ENCODE measurements at regions not wholly inside any gene's neighbourhood (a gene's known extent, or its start where the extent isn't known, plus 50 kb on each side); places are given as distances from the start of the nearest gene placed in this dataset.

DNA sequence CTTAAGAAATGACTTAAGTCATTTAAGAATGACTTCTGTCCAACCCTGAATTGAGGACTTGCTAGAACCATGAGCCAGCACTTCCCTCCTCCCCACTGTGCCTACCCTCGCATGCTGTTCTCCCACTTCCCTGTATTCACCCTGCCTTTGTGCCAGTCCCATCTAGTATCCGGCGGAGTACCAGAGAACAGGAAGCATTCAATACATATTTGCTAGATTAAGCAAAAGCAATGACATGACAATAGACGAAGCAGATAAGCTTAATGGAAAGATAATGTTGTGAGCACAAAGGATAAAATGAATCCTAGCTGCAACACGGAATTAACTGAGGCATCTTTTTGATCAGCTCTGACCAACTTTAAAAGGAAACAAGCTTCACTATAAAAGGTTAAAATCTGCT, 328.5 kb downstream of the TDRD15 start:
- DNase-seq, result no peak

- no peak for DNase-seq
Observed at GRCh38 chr2:21452678-21453077, 328.9 kb downstream of the TDRD15 start.

DNA sequence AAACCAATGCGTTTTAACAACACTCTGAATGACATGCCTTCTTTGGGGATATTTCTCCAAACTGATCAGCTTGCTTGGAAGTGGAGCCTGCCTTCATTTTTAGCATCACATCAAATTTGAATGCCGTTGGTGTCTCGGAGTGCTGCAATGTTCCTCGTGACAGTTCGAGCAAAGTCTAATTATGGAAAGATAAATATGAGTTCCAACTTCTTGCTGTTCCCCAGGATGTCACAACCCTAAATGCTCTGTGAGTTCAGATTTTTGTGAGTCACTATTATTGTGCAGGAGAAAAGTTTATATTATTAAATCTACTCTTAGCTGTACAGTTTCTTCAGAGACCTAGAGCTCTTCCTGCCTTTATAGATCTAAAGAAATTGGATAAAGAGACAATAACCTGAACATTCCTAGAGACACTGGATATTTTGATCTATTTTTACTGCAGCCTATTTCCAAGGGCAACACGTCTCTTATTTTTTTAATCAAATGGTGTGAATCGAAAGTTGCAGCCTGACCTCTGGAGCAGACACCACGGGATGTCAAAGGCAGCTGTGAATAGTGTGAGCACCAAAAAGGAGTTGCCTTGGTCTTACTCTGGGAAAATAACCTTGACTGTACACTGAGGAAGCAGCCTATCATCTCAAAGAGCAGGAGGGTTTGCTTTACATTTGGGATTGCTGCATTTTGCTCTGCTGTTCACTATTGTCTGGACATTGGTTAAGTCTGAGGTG, 330.1 kb downstream of the TDRD15 start:
- no peak for DNase-seq

- no peak for DNase-seq
Observed at GRCh38 chr2:21454839-21455238, 331.1 kb downstream of the TDRD15 start.

GRCh38 chr2:21461754-21462240, 338.0 kb downstream of the TDRD15 start:
- no peak for DNase-seq

GRCh38 chr2:21466341-21466927, 342.7 kb downstream of the TDRD15 start:
- no peak for DNase-seq

DNA sequence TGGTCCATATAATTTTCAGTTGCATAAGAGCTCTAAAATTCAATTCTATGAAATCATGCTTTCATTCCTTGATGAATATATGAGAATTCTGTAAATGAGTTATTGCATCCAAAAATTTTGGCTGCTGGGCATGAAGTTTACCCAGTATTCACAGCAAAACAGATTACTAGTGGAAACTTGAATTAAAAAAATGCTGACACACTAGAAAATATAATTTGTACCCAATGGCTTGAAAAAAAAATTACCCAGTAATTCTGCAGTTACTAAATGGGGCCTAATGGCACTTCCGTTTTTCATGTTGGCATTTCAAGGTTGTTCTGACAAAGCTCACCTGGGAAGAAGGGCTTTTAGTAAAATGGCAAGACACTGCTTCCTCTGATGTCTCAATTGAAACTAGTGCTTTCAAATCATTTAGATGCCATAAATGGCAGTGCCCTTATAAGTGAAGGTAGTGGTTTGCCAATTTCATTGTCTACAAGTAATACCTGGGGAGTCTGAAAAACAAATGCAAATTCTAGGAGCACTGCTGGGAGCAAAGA, 343.6 kb downstream of the TDRD15 start:
- no peak for DNase-seq

DNA sequence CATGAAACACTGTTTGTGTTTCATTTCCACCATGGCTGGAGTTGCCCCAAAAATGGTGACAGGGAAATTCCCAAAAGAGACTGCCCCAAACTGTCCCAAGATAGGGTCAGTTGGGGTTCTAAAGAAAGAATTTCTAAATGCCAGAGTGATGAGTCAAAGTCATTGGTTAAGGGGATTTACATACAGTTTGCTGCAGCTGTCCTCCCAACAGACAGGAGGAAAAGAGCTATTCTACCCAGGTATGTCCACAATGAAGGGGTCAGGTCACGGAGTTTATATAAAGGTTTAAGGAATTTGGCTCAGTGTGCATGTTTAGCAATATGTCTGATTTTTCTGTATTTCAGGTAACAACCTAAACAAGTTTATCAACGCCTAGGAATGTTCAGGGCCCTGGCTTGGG, 344.1 kb downstream of the TDRD15 start:
- DNase-seq, result no peak

DNA sequence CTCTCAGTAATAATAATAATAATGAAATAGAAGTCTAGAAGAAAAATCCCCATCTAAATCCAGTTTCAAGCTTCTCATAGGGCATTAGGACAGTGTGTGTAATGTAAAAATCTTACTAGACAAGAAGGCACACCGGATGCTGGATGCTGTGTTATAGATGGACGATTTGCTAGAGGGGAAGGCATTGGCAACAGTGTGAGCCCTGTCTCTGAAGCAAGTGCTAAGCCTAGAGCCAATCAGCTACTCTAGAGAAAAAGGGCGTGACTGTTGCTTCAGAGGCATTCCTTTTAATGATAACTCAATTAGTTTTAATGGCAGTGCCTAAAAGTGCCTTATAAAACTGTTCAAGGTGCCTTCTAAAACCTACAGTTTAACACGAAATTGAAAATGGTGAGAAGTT, 344.9 kb downstream of the TDRD15 start:
- no peak for DNase-seq

DNA sequence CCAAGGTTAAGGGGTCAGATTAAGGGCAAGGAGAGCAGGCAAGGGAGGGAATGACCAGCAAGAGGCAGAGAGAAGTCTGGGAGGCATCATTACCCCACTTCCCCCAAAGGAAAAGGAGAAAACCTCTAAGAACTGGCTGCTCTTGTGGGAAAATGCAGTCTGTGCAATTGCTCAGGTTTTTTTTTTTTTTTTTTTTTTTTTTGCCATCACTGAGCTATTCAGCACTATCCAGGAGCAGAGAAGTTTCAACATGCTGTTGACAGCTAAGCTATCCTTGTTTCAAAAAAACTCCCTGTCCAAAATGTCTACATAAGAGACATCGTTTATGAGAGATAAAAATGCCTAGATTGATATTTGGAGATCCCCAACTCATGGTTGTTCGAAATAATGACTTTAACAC, 345.4 kb downstream of the TDRD15 start:
- DNase-seq, result no peak

GRCh38 chr2:21469564-21469963, 345.8 kb downstream of the TDRD15 start:
- DNase-seq, result no peak

DNA sequence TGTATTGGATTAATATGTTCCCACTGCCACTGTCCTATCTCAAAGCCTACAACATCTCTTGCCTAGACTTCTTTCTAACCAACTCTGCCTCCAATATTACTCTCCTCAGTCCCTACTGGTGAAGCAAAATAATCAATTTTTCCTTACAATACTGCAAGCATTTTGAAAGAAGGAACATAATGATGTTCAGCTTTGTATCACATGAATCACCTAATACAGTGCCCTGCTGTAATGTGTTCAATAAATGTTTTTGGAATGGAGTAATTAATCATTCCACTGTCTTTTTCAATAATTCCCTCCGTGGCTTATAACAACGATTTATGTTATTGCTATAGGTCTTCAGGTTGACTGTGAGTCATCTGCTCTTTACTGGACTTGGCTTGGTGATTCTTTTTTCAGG, 356.4 kb downstream of the TDRD15 start:
- DNase-seq, result no peak

DNA sequence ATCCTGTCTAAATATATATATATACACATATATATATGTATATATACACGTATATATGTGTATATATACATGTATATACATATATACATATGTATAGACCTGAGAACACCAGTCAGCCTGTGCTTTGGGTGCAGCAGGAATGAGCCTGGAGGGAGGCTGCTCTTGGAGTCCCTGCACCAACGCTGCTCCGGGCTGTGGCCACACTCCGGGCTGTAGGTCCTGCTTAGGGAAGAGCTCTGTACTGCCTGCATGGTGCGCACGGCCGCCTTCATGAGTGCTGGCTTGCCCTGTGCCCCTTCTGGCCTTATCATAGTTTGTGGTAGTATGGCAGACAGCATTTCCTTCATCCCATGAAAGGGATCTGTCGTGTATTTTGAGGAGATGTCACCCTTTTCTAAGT, 360.9 kb downstream of the TDRD15 start:
- DNase-seq, result no peak

DNA sequence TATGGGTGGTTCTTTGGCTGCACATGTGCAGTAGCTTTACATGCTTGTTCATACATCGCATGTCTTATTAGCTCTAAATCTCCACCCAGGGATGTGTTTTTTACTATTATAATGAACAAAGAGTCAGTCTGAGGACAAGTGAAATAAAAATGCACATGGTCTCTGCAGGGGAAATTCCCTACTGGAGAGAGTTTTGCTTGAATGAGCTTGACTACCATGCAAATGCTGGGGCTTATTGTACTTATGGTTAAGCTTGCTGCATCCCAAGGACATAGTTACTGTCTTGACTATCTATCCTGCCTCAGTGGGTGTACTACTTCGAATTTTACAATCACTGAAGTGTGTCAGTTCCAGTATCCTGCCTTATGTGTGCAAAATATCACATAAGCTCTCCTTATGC, 362.7 kb downstream of the TDRD15 start:
- no peak for DNase-seq

DNA sequence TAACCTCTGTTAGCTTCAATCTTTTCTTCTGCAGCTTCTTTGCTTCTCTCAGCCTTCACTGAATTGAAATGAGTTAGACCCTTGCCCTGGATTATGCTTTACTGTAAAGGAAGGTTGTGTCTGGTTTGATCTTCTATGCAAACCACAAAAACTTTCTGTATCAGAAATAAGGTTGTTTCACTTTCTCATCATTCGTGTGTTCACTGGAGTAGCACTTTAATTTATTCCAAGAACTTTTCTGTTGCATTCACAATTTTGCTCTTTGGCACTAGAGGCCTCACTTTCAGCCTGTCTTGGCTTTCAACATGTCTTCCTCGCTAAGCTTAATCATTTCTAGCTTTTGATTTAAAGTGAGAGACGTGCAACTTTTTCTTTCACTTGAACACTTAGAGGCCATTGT, 365.3 kb downstream of the TDRD15 start:
- no peak for DNase-seq

DNA sequence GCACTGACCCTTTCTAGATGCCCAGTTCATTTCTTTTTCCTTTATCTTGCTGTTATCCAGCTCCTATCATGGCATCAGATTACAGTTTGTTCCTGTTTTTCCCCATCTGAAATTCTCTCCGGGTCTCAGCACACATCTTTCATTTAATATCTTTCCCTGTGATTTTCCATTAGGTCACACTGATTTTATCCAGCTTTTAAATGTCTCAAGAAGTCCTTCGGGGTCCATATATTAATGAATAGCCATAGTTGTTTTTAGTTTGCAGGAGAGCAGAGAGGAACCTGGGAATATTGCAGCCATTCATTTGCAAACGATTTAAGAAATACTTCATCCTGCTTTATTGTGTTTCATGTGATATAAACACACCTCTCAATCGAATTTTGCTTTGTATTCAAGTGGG, 374.2 kb downstream of the TDRD15 start:
- DNase-seq, result no peak

DNA sequence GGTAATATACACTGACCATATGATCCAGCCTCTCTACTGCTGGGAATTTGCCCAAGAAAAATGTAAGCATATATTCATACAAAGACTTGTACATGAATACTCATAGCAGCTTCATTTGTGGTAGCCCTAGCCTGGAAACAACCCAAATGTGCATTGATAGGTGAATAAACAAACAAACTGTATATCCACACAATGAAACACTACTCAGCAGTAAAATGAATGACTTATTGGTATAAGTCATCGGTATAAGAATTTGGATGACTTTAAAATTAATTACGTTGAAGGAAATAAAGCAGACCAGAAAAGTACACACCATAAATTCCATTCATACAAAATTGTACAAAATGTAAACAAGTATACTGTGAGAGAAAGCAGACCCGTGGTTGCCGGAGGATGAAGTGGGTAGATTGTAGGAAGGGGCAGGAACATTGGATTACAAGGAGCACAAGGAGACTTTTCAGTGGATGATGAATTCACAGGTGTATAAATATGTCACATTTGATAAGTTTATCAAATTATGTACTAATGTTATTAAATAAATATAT, 376.7 kb downstream of the TDRD15 start:
- no peak for DNase-seq

- DNase-seq, result no peak
Observed at GRCh38 chr2:21501376-21502027, 377.7 kb downstream of the TDRD15 start.

DNA sequence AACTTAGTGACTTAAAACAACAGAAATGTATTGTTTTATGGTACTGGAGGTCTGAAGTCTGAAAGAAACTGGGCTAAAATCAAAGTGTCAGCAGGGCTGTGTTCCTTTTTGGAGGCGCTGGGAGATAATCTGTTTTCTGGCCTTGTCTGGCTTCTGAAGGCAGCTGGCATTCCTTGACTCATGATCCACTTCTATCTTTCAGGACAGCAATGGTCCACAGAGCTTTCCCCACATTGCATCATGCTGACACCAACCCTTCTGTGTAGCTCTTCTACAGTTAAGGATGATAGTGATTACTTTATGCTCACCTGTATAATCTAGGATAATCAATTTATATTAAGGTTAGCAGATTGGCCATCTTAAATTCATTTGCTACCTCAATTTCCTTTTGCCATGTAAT, 392.1 kb downstream of the TDRD15 start:
- DNase-seq, result no peak

- DNase-seq, result no peak
Observed at GRCh38 chr2:21519412-21519811, 395.6 kb downstream of the TDRD15 start.

GRCh38 chr2:21519821-21520220, 396.1 kb downstream of the TDRD15 start:
- no peak for DNase-seq

DNA sequence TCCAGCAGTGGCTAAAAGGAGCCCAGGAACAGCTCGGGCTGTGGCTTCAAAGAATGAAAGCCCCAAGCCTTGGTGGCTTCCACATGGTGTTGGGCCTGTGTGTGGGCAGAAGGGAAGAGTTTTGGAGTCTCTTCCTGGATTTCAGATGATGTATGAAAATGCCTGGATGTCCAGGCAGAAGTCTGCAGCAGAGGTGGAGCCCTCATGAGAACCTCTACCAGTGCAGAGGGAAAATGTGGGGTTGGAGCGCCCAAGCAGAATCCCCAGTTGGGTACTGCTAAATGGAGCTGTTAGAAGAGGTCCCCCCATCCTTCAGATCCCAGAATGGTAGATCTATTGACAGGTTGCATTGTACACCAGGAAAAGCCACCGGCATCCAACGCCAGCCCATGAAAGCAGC, 412.1 kb downstream of the TDRD15 start:
- no peak for DNase-seq

DNA sequence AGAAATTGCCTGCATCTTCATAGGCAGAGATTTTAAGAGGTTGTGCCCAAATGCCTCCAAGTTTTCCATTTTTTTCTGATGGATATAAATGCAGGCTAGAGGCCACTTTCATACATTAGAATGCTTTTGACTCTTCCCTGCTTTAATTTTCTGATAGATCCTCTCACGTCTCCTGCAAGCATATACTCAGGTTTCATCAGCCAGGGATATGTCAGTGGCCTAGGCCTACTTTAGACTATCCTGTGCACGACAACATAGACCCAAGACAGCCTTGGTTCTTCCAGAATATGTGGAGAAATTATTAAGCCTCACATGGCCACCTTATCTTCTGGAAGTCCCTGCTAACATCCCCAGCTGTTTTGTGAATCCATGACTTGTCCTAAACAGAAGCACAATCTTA, 415.9 kb downstream of the TDRD15 start:
- no peak for DNase-seq

GRCh38 chr2:21543630-21544029, 419.9 kb downstream of the TDRD15 start:
- DNase-seq, result no peak

All from activated T-cell treated with anti-CD3 and anti-CD28 coated beads, Interleukin-2, amount 50 U/mL, for 1 hour (primary cell).